KMS-11 (cell line): ENCODE measurements at regions not wholly inside any gene's neighbourhood (a gene's known extent, or its start where the extent isn't known, plus 50 kb on each side); places are given as distances from the start of the nearest gene placed in this dataset.

Experiments used
- H2AFZ ChIP-seq: fragments of 200-600 bp; sonication (generic); 2 replicates; pipeline ENCODE4 v1.6.1; 2016; ENCODE audit warnings: antibody characterized with exemption, mixed run types, low read depth
- H3K27ac ChIP-seq: fragments of 200-600 bp; sonication (generic); 2 replicates; pipeline ENCODE4 v1.6.1; 2016; ENCODE audit warnings: mild to moderate bottlenecking, mixed run types
- H3K27me3 ChIP-seq: fragments of 200-600 bp; sonication (generic); 2 replicates; pipeline ENCODE4 v1.6.1; 2017; ENCODE audit warnings: mild to moderate bottlenecking, low read depth, mixed run types, moderate library complexity; ENCODE audit not compliant: insufficient read depth
- H3K36me3 ChIP-seq: fragments of 200-600 bp; sonication (generic); 2 replicates; pipeline ENCODE4 v1.6.1; 2017; ENCODE audit warnings: mild to moderate bottlenecking, mixed run types; ENCODE audit not compliant: insufficient read depth
- H3K4me1 ChIP-seq: fragments of 200-600 bp; sonication (generic); 2 replicates; pipeline ENCODE4 v1.6.1; 2016; ENCODE audit warnings: mild to moderate bottlenecking, low read depth, mixed run types; ENCODE audit not compliant: poor library complexity, severe bottlenecking
- H3K4me2 ChIP-seq: fragments of 200-600 bp; sonication (generic); 2 replicates; pipeline ENCODE4 v1.7.0; 2016; ENCODE audit warnings: mild to moderate bottlenecking, mixed run types
- H3K4me3 ChIP-seq: fragments of 200-600 bp; sonication (generic); IDR thresholded peaks from 2 replicates; pipeline ENCODE4 v1.6.1; 2017; ENCODE audit warnings: low read depth, low read length, mixed read lengths; ENCODE audit not compliant: insufficient read depth
- H3K79me2 ChIP-seq: fragments of 200-600 bp; sonication (generic); 2 replicates; pipeline ENCODE4 v1.6.1; 2016; ENCODE audit warnings: low read depth, mixed run types; ENCODE audit not compliant: insufficient read depth
- H3K9ac ChIP-seq: fragments of 200-600 bp; sonication (generic); 2 replicates; pipeline ENCODE4 v1.6.1; 2016; ENCODE audit warnings: mild to moderate bottlenecking, mixed run types
- H4K20me1 ChIP-seq: fragments of 200-600 bp; sonication (generic); 2 replicates; pipeline ENCODE4 v1.6.1; 2016; ENCODE audit warnings: mild to moderate bottlenecking, mixed run types; ENCODE audit not compliant: insufficient read depth
- TF ChIP-seq, protein P1 (sequence below): fragments of 200-600 bp; sonication (generic); conservative IDR thresholded peaks from 2 replicates; pipeline ENCODE4 v1.6.1; 2017; ENCODE audit warnings: low read depth, mild to moderate bottlenecking, antibody characterized with exemption, low read length, moderate library complexity, mixed read lengths

DNA sequence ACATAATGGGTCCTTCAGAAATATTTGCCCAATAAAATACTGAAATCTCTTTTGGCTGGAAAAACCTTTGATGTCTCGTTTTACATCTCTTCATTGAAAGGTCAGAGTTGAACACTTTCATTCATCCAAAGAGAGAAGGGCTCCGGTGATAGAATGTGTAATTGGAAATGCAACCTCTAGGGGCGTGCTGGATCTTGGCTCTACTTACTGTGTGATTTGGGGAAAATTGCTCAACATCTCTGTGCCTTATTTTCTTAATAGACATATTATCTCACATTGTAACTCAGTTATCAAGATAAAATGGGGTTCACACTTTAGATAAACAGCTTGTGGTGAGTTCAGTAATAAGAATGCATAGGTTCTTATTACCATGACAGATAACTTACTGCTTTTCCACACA lies 1444.1 kb downstream of the SLITRK5 start:
- no peaks in the 10 kb centered on the region for H3K36me3 ChIP-seq
- TF ChIP-seq, protein P1, sequence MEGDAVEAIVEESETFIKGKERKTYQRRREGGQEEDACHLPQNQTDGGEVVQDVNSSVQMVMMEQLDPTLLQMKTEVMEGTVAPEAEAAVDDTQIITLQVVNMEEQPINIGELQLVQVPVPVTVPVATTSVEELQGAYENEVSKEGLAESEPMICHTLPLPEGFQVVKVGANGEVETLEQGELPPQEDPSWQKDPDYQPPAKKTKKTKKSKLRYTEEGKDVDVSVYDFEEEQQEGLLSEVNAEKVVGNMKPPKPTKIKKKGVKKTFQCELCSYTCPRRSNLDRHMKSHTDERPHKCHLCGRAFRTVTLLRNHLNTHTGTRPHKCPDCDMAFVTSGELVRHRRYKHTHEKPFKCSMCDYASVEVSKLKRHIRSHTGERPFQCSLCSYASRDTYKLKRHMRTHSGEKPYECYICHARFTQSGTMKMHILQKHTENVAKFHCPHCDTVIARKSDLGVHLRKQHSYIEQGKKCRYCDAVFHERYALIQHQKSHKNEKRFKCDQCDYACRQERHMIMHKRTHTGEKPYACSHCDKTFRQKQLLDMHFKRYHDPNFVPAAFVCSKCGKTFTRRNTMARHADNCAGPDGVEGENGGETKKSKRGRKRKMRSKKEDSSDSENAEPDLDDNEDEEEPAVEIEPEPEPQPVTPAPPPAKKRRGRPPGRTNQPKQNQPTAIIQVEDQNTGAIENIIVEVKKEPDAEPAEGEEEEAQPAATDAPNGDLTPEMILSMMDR, result no peak

DNA sequence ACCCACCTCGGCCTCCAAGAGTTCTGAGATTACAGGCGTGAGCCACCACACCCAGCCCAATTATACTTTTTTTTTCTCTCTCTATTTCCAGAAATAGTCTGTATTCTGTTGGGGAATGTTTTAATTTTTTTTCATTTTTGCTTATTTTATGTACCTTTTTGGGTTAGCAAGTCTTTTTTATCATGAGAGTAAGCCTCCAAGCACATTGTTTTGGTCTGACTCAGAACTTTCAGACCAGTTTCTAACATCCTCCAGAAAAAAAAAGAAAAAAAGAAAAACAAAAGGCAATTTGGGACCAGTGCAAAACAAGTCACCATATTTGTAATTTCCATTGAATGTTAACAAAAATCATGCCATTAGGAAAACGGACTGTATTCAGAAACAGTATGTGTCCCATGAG lies 1465.5 kb downstream of the SLITRK5 start:
- H3K4me1 ChIP-seq, result no peaks in the 10 kb centered on the region

More for the DNA sequence above, 1444.1 kb downstream of the SLITRK5 start:
- Histone ChIP-seq H3K27ac (no peak overlapping the region), H3K27me3 (no peaks in the 10 kb centered on the region), H2AFZ (no peak overlapping the region), H4K20me1 (no peaks in the 10 kb centered on the region), H3K4me2 (no peak overlapping the region), H3K9ac (no peak overlapping the region), H3K79me2 (no peaks in the 10 kb centered on the region), H3K4me1 (no peaks in the 10 kb centered on the region), H3K4me3 (no peak overlapping the region)

DNA sequence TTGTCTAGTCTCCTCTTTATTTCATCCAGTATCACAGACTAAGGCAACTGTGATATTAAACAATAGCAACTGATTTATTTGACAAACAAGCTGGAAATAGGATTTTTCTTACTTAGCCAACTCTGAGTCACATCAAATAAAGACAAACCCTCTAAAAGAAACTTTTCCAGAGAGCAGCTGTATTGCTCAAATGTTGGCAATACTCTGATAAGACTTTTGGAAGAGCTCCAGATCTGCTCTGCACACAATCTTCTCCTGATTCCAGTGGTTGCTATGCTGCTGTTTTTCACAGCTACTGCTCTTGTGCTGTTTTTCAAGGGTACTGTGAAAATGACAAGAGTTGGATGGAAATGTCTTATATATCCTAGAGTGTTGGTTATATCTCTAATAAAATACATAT lies 1479.2 kb downstream of the SLITRK5 start:
- no peaks in the 10 kb centered on the region for H3K36me3 ChIP-seq
- no peak overlapping the region for H3K27ac ChIP-seq
- no peak overlapping the region for H3K9ac ChIP-seq
- TF ChIP-seq, protein P1, result no peak
- no peaks in the 10 kb centered on the region for H3K79me2 ChIP-seq
- no peaks in the 10 kb centered on the region for H4K20me1 ChIP-seq
- no peak overlapping the region for H3K4me3 ChIP-seq
- H3K4me2 ChIP-seq, result no peak overlapping the region
- H3K4me1 ChIP-seq, result no peaks in the 10 kb centered on the region
- no peaks in the 10 kb centered on the region for H3K27me3 ChIP-seq
- H2AFZ ChIP-seq, result no peak overlapping the region

More for the DNA sequence above, 1465.5 kb downstream of the SLITRK5 start:
- Histone ChIP-seq H3K27me3 (no peaks in the 10 kb centered on the region), H4K20me1 (no peaks in the 10 kb centered on the region), H3K36me3 (no peaks in the 10 kb centered on the region), H2AFZ (no peak overlapping the region), H3K79me2 (no peaks in the 10 kb centered on the region), H3K9ac (no peak overlapping the region), H3K4me2 (no peak overlapping the region), H3K4me3 (no peak overlapping the region), H3K27ac (no peak overlapping the region)
- TF ChIP-seq, protein P1, result no peak

DNA sequence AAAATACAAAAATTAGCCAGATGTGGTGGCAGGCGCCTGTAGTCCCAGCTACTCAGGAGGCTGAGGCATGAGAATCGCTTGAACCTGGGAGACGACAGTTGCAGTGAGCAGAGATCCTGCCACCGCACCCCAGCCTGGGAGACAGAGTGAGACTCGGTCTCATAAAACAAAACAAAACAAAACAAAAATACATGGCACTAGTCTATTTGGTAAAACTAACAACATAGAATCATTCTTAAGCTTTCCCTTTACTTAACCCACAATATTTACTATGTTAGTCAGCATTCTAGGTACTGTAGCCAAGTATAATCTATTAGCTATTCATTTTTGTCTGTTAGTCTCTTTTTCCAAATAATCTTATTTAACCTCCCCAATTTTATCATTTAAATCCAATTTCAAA lies 1482.8 kb downstream of the SLITRK5 start:
- no peak overlapping the region for H3K4me2 ChIP-seq
- no peak overlapping the region for H3K27ac ChIP-seq
- H2AFZ ChIP-seq, result no peak overlapping the region
- H3K4me1 ChIP-seq, result no peaks in the 10 kb centered on the region
- H3K9ac ChIP-seq, result no peak overlapping the region
- H4K20me1 ChIP-seq, result no peaks in the 10 kb centered on the region
- H3K4me3 ChIP-seq, result no peak overlapping the region
- H3K79me2 ChIP-seq, result no peaks in the 10 kb centered on the region
- H3K36me3 ChIP-seq, result no peaks in the 10 kb centered on the region
- TF ChIP-seq, protein P1, result no peak
- H3K27me3 ChIP-seq, result no peaks in the 10 kb centered on the region

DNA sequence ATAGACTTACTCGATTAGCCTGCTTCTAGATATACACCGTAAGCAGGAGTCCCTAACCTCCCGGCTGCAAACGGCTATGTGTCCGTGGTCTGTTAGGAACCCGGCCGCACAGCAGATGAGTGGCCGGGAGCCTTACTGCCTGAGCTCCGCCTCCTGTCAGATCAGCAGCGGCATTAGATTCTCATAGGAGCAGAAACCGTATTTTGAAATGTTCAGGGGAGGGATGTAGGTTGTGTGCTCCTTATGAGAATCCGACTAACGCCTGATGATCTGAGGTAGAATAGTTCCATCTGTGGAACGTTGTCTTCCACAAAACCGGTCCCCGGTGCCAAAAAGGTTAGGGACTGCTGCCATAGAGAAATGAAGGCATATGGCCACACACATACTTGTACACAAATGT lies 1491.9 kb downstream of the SLITRK5 start:
- H3K4me3 ChIP-seq, result no peak overlapping the region
- H2AFZ ChIP-seq, result no peak overlapping the region
- no peaks in the 10 kb centered on the region for H3K27me3 ChIP-seq
- H3K9ac ChIP-seq, result no peak overlapping the region
- no peaks in the 10 kb centered on the region for H4K20me1 ChIP-seq
- no peak overlapping the region for H3K27ac ChIP-seq
- TF ChIP-seq, protein P1, result no peak
- no peaks in the 10 kb centered on the region for H3K36me3 ChIP-seq
- no peaks in the 10 kb centered on the region for H3K79me2 ChIP-seq
- H3K4me1 ChIP-seq, result no peaks in the 10 kb centered on the region
- no peak overlapping the region for H3K4me2 ChIP-seq
